Brain pericyte (primary cell): ENCODE measurements at regions not wholly inside any gene's neighbourhood (a gene's known extent, or its start where the extent isn't known, plus 50 kb on each side); places are given as distances from the start of the nearest gene placed in this dataset.
A peak's percentile ranks its signal among the peaks of the same experiment; 100 is the strongest.
"Not testable (repeated sequence)": the region's sequence is repeated elsewhere in the genome, so short reads cannot be mapped to it uniquely, and the experiment has no call there.

Source experiments
- DNase-seq: peaks from one replicate; pipeline ENCODE4 v3.0.0-alpha.2; 2012; ENCODE audit warnings: low read depth, low spot score

DNA sequence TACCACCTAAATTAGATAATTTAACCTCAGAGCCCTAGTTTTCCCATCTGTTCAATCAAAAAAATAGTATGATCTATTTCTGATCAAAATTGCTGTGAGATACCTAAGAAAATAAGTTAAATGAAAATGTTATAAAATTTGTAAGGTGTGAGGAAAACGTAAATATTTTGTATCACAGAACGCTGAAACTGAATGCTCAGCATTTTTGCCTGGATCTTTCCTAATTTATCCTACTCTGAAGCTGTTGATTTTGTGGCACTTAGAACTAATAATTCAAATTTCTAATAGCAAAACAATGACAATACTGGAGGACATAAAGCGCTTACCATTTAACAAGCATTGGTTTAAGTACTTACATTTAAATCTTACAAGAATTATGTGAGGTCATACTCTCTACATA is 674.2 kb downstream of the FAM181B start:
- DNase-seq = no peak

DNA sequence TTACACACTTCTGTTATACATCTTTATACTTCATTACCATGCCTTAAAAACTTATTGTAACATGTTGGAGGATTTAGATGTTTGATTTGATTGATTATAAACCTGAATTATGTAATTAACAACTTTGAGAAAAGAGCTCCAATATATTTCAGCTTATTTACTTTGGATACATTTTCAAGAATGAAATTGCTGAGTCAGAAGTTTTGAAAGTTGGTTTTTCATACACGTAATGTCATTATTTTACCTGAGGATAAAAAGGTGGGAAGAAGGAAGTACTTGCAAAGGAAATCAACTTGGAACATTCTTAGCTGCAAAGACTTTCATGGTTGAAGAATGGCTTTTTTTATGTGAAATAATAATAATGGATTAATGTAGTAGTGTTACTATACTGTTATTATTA is 677.2 kb downstream of the FAM181B start:
- DNase-seq = no peak

DNA sequence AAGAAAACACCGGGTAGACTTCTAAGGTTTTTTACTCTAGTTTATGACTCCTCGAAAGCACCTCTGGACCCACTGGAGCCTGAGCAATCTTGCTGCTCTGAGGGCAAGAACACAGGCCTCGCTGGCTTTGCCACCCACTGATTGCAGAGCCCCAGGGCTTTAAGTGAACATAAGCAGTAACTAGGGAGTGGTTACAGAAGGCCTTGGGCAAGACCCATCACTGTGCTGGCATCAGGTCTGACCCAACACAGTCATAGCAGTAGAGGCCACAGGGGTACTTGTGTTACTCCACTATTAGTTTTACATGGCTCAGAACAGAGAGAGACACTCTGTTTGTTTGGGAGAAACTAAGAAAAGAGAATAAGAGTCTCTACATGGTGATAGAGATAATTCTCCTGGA is 684.5 kb downstream of the FAM181B start:
- DNase-seq = no peak

DNA sequence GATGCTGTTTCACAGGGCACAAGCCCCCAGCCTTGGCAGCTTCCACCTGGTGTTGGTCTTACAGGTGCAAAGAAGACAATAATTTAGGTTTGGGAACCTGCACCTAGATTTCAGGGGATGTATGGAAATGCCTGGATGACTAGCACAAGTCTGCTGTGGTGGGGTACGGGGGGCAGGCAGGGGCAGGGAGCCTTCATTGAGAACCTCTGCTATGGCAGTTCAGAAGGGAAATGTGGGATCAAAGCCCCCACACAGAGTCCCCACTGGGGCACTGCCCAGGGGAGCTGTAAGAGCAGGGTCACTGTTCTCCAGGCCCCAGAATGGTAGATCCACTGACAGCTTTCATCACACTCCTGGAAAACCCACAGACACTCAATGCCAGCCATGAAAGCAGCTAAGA is 686.5 kb downstream of the FAM181B start:
- DNase-seq = no peak

DNA sequence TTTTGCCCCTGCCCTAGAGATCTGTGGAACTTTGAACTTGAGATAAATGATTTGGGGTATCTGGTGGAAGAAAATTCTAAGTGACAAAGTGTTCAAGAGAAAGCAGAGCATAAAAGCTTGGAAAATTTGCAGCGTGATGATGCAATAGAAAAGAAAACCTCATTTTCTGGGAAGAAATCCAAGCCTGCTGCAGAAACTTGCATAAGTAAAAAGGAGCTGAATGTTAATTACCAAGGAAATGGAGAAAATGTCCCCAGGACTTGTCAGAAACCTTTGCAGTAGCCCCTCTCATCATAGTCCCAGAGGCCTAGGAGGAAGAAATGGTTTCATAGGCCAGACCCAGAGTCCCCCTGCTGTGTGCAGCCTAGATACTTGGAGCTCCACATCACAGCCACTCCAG is 686.9 kb downstream of the FAM181B start:
- no peak for DNase-seq

DNA sequence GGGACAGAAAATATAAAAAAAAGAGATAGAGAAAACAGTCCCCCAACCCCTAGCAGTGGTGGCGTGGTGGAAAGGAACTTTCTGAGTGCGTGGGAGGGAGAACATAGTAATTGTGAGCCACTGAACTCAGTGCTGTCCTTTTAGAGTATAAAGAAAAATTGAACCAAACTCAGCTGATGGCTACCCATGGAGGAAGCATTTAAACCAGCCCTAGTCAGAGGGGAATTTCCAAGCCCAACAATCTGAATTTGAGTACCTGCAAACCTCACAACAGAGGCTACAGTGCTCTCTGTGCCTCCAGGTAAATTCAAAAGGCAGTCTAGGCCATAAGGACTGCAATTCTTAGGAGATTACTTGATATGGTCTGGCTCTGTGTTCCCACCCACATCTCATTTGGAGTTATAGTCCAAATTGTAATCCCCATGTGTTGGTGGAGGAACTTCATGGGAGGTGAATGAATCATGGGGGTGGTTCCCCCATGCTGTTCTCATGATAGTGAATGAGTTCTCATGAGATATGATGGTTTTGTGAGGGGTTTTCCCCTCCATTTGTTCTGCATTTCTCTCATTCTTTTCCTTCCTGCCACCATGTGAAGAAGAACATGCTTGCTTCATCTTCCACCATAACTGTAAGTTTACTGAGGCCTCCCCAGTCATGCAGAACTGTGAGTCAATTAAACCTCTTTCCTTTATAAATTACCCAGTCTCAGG is 687.8 kb downstream of the FAM181B start:
- no peak for DNase-seq

DNA sequence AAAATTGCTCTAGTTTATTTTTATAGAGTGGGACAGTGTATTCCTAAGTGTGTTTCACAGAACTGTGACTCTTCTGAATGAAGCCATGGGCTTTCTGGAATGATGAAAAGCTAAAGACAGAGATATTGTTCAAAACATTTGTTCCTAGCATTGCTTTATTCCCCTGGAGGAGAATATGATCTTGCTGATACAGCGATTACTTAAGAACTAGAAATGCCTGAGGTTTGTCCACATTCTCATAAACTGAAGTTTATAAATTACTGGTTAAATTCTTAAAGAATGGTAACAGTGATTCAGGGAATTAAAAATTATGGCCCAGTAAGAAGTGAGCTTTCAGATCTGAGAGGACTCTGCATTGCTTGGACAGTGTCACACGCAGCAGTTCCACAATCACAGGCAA is 690.3 kb downstream of the FAM181B start:
- DNase-seq = no peak

DNA sequence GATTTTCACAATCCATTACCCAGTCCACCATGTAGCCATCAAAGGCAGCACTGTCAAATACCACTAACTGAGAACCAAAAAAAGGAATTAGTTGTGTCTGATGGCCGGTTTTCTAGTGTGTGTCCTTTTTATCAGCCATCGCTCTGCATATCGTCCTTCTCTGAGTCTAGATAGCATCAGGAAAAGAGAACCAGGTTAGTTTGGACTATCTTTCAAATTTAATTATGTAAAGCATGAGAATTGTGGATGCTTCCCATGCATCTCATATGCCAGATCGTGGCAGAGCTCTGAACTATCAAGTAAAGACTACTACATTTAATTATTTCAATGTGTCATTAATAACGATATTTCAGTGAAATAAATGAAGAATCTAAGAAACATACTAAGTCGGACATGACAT is 691.9 kb downstream of the FAM181B start:
- no peak for DNase-seq

DNA sequence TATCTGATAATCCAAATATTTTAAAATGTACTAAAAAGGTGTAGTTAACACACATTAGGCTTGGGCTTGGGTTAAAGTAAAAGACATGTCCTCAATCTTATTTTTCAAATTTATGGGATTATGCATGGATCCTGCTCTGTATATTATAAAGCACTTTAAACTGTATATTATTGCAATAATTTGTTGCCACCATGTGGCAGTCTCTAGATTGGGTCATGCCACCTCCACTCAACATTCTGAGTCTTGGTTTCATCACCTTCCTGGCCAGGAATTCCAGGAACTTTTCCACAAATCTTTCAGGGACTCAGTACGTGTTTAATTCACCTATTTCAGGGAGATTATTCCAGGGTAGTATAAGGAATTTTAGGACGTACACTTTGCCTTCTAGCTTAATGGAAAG is 695.5 kb downstream of the FAM181B start:
- DNase-seq = no peak

DNA sequence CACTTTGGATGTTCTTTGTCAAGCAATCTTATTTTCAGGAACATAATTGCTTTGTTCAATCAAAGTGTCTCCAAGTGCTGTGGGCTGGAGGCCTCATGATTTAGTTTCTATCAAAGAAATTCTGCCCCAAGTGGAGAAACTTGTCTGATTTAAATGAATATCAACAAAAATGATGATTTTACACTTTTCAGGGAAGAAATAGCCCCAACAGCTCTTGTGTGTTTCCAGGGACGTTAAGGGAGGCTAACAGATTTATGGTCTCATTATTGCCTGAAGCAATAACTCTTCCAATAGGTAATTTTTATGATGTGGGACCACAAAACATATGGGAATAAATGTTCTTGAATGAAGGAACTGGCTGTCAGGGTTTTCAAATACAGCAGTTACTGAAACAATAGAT is 699.1 kb downstream of the FAM181B start:
- no peak for DNase-seq

DNA sequence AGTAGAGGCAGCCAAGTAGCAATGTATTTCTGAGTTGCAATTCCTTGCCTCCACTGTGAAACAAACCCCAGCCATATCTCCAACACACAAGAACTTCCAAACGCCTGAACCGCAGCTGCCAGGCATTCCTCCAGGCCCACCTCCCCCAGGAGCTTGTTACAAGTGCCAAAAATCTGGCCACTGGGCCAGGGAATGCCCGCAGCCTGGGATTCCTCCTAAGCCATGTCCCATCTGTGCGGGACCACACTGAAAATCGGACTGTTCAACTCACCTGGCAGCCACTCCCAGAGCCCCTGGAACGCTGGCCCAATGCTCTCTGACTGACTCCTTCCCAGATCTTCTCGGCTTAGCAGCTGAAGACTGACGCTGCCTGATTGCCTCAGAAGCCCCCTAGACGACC is 706.3 kb downstream of the FAM181B start:
- DNase-seq = not testable (repeated sequence)

DNA sequence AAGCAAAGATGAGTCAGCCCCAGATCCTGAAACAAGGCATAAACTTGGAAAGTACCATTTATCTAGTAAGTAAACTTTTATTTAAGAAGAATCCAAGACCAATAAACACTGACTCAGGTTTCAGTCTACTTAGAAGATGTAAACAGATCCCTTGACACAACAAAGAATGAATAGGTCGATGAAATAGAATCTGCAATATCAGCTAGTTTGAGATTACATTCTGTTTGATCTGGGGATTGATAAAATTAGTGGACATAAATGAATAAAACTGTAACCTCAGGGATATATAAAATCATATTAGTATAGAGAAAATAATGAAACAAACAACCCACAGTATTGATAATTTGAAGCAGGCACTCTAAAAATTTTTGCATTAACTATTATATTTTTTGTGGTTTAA is 708.9 kb downstream of the FAM181B start:
- no peak for DNase-seq

DNA sequence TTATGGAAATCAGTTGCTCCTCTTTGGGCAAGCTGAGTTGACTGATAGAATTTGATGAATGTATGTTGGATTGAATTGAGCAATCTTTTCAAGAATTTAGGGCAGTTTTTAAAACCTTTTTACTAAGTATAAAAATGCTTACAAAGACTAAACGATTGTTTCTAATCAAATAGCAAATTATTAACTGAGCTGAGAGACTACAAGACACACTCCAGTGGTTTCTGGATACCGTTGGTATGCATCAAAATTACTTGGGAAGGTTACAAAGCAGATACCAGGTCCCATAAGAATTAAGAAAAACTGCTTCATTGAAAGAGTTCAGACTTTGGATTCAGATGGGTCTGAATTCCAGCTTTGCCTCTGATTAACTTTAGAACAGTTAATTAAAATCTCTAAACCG is 721.4 kb downstream of the FAM181B start:
- DNase-seq = no peak

DNA sequence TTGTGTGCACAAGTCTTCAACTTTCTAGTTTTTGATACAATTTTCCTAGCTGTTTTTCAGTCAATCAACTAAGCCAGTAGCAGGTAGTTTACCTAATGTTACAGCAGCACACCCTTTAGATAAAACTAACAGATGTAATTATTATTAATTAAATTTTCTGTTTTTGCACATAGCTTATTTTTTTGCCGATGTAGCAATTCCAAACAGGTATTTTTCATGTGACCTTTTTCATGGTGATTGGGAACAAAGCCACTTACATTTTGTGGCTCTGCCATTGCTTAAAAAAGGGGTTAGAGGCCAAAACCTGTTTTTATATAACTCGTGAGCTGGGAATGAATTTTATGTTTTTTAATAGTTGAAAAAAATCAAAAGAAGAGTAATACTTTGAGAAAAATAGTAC is 724.5 kb downstream of the FAM181B start:
- no peak for DNase-seq

DNA sequence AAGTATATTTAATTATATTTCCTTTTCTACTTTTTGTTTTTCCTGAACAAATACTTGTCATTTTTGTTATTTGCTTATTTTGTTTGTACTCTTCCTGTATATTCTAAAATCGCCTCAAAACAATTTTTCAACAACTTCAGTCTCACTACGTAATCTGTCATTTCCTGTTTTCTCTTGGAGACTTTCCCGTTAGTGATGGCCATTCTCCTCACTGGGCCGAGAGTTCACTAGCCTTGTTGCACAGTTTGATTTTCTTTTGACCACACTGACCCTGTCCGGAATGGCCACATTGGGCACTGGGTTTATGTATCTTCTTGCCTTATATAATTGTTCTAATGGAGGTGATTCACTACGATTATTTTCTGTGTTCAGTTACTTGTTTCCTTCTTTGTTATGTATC is 726.1 kb downstream of the FAM181B start:
- DNase-seq = no peak

DNA sequence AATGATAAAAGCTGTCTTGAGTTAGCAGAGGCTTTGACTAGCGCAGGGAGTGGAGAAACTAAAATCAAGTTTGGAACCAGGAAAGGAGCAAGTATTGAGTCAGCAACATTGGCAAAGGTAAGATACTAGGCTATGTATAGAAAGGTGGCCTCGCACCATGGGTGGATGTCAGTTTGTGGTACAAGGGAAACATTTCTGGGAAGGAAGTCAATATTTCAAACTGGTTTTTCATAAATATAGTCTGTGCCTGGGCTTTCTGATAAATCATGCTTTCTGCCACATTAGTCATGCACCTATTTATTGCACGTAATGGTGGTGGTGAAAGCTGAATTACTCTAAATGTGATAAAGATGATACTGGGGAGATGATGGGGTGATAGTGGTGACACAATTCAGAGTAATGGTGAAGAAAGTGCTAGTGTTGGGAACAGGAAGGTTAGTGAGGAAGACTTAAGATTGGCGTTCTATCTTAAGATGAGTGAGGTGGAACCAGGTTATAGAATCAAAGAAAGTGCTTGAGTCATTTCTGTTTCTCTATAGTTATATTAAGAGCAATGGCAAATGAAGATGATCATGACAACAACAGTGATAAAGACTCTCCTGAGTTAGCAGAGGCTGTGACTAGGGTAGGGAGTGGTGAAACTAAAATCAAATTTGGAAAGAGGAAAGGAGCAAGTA is 729.0 kb downstream of the FAM181B start:
- DNase-seq = peak; percentile 34

DNA sequence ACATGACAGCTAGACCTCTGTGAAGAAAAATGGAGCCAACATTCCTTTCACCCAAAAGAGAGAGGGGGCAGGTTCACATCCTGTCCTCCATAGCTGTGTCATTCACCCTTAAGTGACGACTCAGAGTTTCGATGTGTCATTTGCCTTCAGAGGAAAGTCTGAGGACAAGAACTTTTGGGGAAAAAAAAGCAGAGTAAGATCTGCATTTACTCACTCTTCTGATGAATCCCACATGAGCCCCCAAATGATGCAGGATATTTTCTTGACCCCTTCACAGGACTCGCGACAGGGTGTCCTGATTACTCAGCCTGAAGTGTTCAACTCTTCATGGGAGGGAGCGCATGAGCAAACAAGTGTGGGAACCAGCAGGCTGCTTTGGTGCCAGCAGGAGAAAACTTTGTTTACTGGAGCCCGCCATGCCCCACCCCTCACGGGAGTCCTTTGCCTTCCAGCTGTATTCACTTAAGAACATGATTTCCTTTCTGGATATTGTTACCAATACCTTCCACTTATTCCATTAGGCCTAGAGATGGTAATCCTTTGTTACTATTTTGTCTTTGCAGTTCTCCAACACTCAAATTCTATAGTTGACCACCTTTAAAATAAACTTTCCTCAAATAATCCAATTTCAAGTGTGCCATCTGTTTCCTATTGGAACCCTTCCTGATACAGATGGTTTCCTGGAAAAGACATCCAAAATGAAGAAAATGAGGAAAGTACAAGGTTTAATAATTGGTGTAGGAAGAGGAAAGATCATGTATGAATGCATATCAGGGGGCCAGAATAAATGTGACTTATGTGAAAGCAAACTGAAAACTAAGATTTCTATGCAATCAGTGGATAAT is 729.8 kb downstream of the FAM181B start:
- DNase-seq = peak; percentile 99

DNA sequence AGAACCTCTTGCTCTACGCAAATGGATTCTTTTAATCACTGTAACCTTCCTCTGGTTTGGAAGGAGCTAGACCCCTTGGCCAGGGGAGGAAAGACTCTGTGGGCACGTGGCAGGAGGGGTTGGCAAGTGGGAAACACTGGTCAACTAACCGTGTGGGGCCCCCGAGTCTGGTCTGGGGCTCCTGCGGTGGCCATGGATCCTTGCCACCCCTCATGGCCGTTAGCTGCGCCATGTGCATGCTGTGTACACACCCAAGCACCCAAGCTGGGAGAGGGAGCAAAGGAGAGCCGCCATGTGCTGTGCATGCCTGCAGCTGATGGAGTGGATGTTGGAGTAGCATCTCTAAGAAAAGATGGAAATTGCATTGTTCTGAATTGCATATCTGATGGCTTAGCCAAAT is 730.6 kb downstream of the FAM181B start:
- DNase-seq = no peak

DNA sequence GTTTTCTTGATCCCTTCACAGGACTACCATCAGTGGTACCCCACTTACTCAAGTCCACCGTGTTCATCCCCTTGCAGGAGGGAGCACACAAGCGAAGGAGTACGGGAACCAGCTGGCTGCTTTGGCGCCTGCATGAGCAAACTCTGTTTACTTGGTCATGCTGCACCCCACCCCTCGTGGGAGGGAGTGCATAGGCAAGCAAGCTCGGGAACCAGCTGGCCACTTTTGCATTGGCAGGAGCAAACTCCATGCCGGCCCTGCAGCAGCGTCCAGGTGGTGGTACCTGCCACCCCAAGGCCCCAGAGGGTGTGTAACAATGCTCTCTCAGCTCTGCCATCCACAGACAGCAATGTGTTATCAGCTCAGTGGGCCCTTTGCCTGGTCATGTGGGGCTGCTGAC is 737.8 kb downstream of the FAM181B start:
- DNase-seq = no peak

DNA sequence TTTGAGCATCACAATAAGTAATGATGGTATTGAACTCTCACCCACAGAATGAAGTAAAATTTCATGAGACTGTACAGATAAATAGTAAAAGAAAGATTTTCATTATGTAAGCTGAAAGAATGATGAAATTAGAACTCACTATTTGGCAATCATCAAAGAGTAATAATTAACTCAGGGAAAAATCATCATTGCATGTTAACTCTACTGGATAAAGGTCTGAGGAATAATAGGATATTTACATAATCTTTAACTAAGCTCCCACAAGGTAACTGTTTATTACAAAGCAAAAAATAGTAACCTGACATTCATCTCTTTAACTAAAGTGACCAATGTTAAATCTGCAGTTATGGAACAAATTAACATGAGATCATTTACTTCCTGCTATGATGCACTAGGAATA is 739.9 kb downstream of the FAM181B start:
- DNase-seq = no peak

DNA sequence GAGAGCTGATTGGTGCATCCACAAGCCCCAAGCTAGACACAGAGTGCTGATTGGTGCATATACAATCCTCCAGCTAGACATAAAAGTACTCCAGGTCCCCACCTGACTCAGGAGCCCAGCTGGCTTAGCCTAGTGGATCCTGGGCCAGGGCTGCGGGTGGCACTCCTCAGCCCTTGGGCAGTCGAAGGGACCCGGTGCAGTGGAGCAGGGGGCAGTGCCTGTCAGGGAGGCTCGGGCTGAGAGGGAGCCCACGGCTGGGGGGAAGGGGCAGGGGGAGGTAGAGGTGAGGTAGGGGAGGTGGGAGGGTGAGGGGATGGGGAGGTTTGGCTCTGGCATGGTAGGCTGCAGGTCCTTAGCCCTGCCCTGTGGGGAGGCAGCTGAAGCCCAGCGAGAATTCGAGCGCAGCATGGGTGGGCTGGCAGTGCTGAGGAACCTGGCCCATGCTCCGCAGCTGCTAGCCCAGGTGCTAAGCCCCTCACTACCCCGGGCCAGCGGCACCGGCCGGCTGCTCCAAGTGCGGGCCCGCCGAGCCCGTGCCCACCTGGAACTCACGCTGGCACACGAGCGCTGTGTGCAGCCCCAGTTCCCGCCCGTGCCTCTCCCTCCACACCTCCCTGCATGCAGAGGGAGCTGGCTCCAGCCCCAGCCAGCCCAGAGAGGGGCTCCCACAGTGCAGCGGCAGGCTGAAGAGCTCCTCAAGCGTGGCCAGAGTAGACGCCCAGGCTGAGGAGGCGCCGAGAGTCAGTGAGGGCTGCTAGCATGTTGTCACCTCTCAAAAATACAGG is 742.8 kb downstream of the FAM181B start:
- DNase-seq = no peak

DNA sequence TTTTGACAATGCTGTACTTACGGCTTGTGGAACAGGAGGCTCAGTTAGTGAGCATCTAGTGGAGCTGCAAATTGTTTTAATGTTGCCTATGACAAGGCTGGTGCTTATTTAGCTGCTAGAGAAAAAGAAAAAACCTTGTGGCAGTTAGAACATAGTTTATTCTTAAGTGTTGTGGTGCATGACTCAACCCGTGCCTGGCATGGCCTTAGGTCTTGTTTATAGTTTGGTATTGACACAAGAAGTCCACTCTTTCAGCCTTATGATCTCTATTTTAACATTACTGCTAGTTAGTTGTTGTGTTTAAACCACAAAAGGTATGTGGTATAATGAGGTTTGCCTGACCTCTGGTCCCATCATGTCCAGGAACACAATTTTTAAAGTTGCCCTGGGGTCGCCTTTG is 744.6 kb downstream of the FAM181B start:
- DNase-seq = peak; percentile 79
